GM18870 (cell line): ENCODE measurements at regions not wholly inside any gene's neighbourhood (a gene's known extent, or its start where the extent isn't known, plus 50 kb on each side); places are given as distances from the start of the nearest gene placed in this dataset.

Source experiments
- ATAC-seq: cut with Tn5 transposase; IDR thresholded peaks from one replicate; pipeline ENCODE4 v1.9.1; 2021; ENCODE audit warnings: moderate library complexity; ENCODE audit not compliant: unreplicated experiment

- ATAC-seq = no peak
These were observed 52.0 kb upstream of the ULK4 start for GRCh38 chr3:42013691-42014457.

GRCh38 chr3:42012935-42013690 lies 51.2 kb upstream of the ULK4 start:
- peak; percentile 86 for ATAC-seq

- peak; percentile 30 for ATAC-seq
These were observed 50.6 kb upstream of the ULK4 start for GRCh38 chr3:42012383-42012934.
